GM19397 (cell line): ENCODE measurements at regions not wholly inside any gene's neighbourhood (a gene's known extent, or its start where the extent isn't known, plus 50 kb on each side); places are given as distances from the start of the nearest gene placed in this dataset.
"Not testable (repeated sequence)": the region's sequence is repeated elsewhere in the genome, so short reads cannot be mapped to it uniquely, and the experiment has no call there.

ENCODE experiments used
- ATAC-seq: cut with Tn5 transposase; IDR thresholded peaks from one replicate; pipeline ENCODE4 v1.9.1; 2021; ENCODE audit warnings: mild to moderate bottlenecking, moderate library complexity; ENCODE audit not compliant: unreplicated experiment

DNA sequence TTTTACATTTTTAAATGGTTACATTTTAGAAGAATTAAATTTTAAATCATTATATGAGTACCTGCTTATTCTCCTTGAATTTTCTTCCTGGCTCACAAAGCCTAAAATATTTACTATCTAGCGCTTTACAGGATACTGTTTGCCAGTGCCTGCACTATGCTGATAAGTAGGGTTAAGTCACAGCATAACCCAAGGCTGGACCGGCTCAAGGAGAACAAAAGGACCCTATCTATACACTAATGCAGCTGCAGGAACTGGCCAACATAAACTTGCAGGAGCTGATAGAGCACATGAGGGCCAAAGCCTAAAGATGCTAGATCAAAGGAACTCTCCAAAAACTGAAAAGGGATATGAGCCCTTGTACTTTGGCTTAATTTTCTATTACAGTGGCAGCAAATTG lies 1086.9 kb upstream of the TMPRSS15 start:
- no peak for ATAC-seq

DNA sequence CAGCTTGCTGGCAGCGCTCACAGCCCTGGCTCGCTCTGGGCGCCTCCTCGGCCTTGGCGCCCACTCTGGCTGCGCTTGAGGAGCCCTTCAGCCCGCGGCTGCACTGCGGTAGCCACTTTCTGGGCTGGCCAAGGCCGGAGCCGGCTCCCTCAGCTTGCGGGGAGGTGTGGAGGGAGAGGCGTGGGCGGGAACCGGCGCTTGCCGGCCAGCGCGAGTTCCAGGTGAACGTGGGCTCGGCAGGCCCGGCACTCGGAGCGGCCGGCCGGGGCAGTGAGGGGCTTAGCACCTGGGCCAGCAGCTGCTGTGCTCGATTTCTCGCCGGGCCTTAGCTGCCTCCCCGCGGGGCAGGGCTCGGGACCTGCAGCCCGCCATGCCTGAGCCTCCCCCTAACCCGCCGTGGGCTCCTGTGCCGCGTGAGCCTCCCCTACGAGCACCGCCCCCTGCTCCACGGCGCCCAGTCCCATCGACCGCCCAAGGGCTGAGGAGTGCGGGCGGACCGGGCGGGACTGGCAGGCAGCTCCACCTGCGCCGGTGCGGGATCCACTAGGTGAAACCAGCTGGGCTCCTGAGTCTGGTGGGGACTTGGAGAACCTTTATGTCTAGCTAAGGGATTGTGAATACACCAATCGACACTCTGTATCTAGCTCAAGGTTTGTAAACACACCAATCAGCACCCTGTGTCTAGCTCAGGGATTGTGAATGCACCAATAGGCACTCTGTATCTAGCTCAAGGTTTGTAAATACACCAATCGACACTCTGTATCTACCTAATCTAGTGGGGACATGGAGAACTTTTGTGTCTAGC lies 1090.1 kb upstream of the TMPRSS15 start:
- not testable (repeated sequence) for ATAC-seq

GRCh38 chr21:19501115-19501514 lies 1097.5 kb upstream of the TMPRSS15 start:
- ATAC-seq: no peak

DNA sequence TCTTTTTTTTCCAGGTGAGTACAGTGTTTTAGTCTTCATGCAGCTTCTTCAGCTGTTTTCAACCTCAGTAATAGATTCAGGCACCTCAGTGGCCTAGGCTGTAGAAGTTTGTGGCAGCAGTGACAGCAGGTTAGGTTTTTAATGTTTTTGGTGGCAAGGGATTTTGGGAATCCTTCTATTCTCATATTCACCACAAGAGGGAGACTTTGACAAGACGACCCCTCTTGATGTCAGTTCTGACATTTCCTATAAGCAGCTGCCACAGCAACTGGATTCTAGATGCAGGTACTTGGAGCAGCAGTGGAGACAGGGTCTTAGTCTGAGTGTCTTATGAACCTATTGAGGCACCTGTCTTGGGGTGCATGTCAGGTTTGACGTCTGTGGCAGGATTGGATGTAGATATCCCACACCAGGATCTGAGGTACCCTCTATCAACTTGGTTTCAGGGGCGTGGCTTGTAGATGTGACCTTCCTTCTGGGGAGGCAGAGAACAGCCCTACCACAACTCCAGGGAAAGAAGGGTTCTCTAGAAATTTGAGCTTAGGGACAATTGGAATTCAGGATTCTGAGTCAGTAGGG lies 1104.2 kb upstream of the TMPRSS15 start:
- no peak for ATAC-seq

GRCh38 chr21:19508442-19508841 lies 1104.9 kb upstream of the TMPRSS15 start:
- ATAC-seq: no peak

- ATAC-seq: no peak
These were observed 1105.3 kb upstream of the TMPRSS15 start for GRCh38 chr21:19508844-19509243.

- no peak for ATAC-seq
These were observed 1106.5 kb upstream of the TMPRSS15 start for GRCh38 chr21:19510057-19510456.

DNA sequence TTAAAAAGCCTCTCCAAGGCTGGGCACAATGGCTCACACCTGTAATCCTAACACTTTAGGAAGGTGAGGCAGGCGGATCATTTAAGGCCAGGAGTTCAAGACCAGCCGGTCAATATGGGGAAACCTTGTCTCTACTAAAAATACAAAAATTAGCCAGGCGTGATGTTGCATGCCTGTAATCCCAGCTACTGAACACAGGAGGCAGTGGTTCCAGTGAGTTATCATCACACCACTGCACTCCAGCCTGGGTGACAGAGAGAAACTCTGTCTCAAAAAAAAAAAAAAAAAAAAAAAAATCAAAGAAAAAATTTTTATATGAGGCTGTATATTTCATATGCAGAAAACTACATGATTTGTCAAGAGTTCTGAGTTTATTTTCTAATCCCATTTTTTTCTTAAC lies 1107.1 kb upstream of the TMPRSS15 start:
- ATAC-seq: no peak

DNA sequence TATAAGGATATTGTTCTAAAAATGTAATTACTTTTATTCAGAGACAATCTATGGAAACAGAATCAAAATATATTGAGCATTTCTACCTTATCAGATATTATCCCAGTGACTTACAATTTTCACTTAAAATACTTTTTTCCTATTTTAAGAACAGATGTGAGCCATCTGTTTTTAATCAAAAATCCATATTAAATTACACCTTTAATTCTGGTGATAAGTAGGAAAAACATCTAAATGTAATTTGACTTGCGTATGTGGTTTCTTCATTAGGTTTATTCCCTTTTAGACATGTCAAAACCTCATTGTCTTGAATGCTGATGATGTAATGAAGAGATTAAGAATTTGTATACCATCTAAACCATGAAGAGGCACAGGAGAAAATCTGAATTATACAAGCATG lies 1118.8 kb upstream of the TMPRSS15 start:
- no peak for ATAC-seq

DNA sequence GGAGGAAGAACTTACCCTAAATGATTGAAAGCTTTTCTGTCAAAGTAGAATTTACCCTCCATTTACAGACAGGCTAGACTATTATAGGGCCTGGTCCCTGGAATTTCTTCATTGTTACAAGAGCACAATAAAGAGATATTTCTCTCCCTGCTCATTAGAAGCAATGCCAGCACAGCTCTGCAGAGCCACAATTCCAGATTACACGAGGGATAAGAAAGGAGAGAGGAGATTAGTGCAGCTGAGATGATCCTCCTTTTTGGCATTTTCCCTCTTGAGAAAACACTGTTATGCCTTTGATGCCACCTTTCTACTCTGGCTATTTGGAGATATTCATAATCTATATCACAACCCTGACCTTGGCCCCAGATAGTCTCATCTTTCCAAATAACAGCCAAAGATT lies 1119.5 kb upstream of the TMPRSS15 start:
- ATAC-seq: no peak

GRCh38 chr21:19523746-19524145 lies 1120.2 kb upstream of the TMPRSS15 start:
- ATAC-seq: no peak

GRCh38 chr21:19529031-19529430 lies 1125.4 kb upstream of the TMPRSS15 start:
- no peak for ATAC-seq

- ATAC-seq: no peak
These were observed 1131.8 kb upstream of the TMPRSS15 start for GRCh38 chr21:19535356-19535755.

DNA sequence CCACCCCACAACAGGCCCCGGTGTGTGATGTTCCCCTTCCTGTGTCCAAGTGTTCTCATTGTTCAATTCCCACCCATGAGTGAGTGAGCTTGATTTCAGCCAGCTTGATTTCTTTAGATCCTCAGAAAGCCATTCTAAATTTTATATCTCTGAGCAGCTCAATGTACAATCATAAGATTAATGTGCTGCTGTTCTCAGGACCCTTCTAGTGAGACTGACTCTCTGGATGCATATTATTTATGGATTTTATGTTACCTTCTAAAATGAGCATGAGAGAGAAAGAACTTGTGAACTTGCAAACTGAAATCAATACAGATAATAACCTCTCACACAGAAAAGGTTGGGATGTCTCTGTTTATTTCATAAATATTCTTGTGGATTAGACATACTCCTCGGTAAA lies 1133.5 kb upstream of the TMPRSS15 start:
- ATAC-seq: no peak

- no peak for ATAC-seq
These were observed 1136.7 kb upstream of the TMPRSS15 start for GRCh38 chr21:19540287-19540686.

DNA sequence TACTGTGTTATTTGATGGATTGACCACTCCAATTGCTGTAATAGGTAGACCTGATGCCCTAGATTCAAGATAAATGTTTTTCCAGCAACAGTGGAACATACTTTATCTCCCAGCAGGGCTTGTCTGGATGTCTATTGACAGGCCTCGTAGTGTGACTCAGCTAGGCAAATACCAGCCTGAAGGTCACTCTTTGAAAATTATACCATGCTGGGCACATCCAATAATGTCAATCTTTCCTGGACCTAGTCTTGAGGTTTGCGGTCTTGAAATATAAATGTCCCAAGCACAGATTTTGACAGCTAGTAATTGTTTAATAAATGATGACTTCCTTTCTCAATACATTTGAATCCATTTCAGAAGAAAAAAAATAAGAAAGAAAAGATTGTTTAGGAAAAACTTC lies 1138.0 kb upstream of the TMPRSS15 start:
- ATAC-seq: no peak

DNA sequence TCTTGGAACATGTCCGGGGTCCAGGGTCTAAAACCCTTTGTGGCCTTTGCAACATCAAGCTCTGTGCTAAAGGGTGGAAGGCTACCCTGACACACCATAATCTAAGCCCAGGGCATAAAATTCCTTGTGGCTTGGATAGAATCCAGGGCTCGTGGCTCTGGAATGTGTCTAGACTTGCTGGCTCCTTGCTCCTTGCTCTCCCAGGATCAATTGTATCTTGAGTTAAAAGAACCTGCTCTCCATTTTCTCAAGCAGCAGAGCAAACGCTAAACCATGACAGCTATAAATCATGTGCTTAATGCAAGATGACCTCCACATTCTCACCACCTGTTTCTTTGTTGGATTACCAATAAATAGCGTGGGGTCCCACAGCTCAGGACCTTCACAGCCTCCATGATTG lies 1140.9 kb upstream of the TMPRSS15 start:
- not testable (repeated sequence) for ATAC-seq

- no peak for ATAC-seq
These were observed 1144.6 kb upstream of the TMPRSS15 start for GRCh38 chr21:19547951-19548840.

GRCh38 chr21:19553919-19554615 lies 1150.5 kb upstream of the TMPRSS15 start:
- ATAC-seq: no peak

DNA sequence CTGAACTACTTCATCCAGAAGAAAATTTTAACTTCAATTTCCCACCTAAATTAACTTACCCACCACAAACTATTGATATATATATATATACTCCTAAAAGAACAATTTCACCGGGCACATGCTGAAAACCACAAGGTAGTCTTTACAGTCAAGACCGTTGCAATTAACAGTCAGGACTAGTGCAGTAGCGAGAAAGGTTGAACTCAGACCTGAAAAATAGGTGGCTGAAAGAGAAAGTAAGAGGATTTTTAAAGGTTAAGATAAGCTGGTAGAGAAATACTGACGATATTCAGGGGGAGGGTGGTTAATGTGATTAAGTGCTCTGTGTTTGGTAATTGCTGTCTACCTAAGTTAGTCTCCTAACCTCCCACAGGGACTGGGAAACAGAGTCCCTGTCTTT lies 1153.5 kb upstream of the TMPRSS15 start:
- no peak for ATAC-seq

GRCh38 chr21:19557488-19557887 lies 1153.9 kb upstream of the TMPRSS15 start:
- ATAC-seq: no peak
